Right kidney (tissue), 1 donor: ENCODE measurements at regions not wholly inside any gene's neighbourhood (a gene's known extent, or its start where the extent isn't known, plus 50 kb on each side); places are given as distances from the start of the nearest gene placed in this dataset.

Experiments
- DNase-seq: peaks from one replicate; pipeline ENCODE4 v3.0.0-alpha.2; 2016

DNA sequence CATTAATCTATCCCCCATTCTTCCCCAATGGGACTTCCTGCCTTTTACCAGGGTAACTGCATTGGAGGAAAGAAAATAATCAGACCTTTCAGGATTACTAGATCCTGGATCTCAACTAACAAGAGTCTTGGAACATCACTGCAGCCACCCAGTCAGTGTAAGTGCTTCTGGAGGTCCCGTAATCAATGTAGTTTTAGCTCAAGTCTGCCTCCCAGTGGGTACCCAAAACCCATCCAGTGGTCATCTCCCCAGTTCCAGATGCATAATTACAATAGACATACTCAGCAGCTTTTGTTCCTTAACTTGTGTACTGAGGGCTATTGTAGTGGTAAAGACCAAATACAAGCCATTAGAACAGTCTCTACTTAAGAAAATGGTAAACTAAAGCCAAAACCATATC lies 319.1 kb downstream of the GPATCH2 start:
- DNase-seq: no peak

DNA sequence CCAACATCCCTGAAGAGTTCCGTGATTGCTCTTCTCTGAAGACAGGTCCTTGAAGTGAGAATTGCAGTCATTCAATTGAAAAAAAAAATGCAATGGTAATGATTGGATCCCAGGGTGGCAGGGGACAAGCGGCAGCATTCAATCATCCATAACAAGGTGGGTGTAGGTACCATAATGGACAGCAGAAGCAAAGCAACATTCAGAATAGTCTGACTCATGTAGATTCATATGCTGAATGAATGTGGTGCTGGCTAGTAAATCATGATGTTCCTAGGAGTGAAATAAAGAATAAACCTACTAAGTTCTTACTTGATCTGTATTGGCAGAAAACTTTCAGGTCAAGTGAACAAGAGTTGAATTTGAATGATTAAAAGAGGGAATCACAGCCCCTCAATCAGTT lies 319.6 kb downstream of the GPATCH2 start:
- DNase-seq: no peak

DNA sequence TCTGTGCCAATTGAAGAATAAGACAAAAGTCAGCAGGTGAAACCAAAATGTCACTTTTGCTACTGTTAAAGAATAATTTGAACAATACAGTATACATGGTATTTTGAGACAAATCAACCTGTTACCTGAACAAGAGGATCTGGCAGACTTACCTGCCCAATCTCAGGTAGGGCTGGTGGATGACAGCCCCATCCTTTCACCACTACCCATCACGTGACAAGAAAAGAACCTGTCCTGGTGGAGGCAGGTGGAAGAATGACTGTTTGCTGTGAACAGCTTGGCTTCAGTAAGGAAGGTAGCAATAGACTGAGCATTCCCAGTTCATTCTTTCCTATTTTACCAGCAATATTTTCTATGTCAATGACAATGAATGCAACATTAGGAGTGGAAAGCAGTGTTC lies 349.6 kb downstream of the GPATCH2 start:
- DNase-seq: no peak

DNA sequence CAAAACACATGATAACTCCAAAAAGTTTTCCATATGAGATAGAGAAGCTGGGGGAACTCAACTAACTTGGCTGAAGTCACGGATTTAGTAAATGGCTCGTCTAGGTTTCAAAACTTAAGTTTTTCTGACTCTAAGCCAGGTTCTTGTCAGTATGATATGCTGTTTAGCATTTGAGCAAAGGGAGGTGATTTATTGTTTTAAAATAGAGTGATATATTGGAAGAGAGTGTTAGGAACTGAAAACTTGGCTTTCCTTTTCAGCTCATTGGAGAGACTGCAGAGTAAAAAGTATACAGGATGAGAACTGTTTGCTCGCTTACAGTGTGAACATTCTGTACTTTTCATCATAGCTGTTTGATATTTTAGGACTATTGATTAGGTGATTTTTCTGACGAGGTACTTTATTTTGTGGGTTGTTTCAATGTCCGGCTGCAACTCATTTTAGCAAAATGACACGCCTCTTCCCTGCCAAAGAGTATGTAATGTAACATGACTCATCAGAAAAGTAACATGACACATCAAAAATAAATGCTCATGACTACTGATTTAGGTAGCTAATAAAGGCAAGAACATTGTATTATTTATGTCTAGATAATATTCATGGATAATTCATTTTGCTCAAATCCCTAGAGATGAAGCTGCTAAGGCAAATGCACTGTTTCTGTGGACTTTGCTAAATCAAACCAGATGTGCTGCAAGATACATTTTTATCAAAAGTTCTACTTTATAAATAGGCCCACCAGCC lies 355.1 kb downstream of the GPATCH2 start:
- no peak for DNase-seq

DNA sequence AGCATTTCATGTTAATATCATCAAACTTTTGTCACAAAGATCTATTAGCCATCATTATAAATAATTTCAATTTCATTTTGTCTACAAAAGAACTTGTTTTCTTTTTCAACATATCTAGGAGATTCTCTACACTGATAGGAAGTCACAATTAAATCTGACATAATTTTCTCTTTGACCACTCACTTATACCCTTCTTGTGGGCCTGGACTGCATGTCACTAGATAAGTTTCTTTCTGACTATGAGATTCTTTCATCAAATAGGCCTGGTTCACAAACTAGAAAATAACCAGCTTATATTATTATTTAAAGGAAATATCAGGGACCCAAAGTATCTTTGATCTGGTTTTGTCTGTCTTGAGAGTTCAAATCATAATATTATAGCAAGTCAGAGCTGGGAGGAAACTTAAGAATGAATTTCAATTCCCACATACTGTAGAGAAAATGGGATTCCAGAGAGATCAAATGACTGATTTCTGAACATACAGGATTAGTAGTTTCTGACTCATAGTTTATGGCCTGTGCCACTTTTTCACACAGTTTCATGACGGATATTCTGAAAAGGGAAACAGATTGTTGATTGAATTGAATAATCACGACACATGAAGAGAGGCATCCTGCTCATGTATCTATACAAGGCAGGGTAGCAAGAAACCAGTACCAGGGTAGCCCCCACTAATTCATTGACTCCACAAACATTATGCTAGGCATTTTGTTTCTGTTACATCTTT lies 355.8 kb downstream of the GPATCH2 start:
- no peak for DNase-seq

DNA sequence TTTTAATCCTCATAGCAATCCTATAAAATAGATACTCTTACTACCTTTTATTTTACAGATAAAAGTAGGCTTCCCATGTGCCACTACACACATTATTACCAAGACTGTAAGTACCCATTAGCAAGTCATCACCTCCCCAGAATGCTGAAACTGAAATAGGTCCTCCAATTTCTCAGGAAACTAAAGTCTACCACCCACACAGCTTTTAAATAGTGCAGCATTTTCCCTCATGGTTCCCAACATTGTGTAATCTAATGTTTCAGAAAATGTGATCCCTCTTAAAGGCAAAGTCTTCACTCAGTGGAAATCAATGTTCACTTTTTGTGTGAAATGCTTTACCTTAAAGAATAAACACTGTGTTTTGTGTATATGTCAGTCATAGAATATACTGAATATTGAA lies 356.5 kb downstream of the GPATCH2 start:
- DNase-seq: no peak

DNA sequence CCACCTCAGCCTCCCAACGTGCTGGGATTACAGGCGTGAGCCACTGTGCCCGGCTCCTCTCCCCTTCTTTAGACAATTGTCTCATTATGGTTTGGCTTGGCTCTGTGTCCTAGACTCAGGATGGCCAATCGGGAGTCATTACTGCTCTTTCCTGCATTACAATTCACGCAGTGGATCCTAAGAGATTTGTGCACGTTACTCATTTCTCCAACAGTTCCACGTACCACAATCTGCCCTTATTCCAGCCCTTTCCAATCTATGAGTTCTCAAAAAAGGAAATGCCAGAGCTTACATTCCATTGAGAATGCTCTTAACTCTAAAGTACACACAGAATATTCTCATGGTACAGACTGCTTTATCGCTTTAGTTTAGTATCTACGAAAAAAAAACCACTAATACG lies 357.0 kb downstream of the GPATCH2 start:
- DNase-seq: no peak

DNA sequence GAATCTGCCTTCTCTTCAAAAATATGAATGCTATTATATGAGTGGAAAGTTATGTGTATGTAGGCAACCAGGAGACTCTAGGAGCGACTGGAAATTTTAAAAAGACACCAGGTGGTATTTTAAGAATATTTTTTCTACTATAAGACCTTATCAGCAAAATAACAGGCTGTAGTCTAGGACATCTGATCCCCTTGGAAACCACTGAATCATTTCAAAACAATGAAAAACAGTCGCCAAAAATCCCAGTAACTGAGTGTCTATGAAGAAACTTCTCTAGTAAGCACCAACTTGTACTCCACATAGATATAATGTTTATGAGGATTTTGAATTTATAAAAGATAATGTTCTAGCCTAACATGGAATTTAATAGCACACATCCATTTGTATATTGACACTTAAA lies 358.5 kb downstream of the GPATCH2 start:
- no peak for DNase-seq

DNA sequence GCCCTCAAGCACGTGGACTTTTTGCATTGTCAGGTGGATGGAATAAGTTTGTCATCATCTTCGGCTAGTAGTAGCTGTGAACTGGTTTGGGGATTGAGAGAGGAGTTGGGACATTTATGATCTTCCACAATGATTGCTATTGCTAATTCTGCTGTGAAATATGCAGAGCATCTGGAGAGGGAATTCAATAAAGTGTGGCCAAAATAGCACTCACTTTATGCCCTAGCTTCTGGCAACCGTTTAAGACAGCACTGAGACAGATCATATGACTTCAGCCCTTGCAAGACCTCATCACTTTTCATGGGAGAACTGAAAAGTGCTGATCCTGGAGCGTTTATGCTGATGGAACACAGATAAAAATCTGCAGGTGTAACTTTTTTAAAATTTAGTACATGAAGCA lies 360.8 kb downstream of the GPATCH2 start:
- no peak for DNase-seq

DNA sequence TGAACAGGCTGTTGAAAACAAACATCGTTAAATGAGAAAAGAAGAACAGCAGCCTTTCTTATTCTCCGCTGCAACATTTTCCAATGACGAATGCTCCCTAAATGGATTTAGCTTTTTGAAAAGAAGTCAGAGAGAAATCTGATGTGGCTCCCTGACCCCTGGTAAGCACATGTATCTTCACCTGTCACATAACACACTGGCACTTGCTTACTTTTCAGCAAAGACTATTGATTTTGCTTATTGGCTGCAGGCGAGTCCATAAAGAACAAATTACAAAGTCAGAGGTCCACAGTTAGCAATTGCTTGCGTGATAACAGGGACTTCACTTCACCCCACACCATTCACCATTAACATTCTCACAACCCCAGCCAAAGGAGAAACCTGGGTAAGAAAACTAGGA lies 362.8 kb downstream of the GPATCH2 start:
- DNase-seq: no peak

DNA sequence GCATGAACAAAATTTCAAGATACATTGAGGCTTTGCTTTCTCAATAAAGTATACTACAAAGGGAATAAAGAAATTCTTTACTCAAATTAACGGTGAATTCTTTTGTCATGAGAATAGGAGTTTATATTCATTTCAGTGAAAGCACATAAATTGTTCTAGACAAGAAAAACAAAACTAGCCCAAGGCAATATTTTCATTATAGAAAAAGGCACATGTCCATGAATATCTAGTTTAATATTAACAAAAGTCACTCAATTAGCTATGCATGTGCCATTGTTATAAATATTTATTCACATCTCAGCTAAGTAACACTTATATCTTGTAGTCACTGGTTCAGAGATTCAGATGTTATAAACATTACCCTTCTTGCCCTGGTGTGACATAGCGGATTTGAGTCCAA lies 369.3 kb downstream of the GPATCH2 start:
- DNase-seq: no peak

DNA sequence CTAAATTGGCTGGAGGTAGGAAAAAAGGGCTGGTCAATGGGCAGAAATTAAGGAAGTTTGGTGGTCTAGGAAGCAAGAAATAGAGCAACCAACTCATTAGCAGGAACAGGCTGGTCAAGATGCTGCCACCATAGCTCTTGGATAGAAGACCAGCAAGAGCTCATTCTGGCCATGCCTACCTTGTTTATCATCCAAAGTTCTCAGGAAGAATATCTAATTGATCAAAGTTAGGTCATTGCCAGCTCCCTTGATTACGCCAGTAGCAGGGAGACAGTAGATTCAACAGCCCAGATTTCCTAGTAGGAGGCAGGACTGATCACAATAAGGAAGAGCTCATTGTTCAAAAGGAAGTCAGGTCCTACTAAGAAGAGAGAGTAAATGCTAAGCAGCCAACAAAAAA lies 370.2 kb downstream of the GPATCH2 start:
- no peak for DNase-seq

DNA sequence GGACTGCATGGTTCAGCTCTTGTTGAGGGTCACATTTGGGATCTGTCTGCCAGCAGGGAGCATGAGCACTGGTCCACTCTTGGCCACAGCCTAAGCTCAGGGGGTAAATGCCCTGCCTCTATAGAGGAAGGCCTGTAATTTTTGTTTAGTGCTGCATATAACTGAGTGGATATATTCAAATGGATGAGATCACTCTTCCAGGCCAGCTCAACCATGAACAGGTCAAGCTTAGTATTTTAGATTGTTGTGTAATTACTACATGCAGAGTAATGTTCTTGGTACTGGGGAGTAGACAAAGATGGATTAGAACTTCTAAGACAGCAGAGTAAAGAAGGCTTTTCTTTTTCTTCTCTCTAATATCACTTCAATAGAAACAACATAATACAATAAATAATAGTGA lies 376.9 kb downstream of the GPATCH2 start:
- no peak for DNase-seq

DNA sequence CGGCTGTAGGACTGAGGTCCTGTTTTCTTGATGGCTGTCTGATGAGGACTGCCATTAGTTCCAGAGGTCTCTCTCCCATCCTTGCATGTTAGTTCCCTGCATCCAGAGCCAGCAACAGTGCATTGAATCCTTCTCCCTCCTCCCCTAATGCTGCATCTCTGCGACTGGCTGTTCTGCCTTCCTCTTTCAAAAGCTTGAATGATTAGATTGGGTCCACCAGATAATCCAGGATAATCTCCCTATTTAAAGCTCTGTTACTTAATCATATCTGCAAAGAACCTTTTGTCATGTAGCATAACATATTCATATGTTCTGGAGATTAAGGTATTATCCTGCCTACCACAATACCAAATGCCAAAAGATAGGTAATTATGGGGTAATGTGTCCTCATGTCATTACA lies 377.5 kb downstream of the GPATCH2 start:
- no peak for DNase-seq

DNA sequence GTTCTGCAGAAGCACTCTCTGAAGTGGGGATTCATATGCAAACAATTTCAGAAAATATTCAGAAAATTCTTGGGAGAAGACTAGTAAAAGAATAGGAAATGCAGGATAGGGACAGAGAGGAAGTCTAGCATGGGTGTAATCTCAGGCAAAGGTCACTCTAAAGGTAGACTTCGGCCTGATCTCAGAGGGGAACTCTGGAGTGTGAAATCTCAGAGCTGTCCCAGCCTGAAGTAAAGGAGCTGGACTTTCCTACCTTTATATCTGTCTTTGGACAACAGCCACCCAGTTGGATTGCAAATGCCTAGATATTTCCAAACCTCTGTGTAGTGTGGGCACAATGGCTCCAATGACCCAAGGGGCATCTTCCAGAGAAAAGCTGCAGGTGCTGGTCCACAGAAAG lies 379.8 kb downstream of the GPATCH2 start:
- no peak for DNase-seq

DNA sequence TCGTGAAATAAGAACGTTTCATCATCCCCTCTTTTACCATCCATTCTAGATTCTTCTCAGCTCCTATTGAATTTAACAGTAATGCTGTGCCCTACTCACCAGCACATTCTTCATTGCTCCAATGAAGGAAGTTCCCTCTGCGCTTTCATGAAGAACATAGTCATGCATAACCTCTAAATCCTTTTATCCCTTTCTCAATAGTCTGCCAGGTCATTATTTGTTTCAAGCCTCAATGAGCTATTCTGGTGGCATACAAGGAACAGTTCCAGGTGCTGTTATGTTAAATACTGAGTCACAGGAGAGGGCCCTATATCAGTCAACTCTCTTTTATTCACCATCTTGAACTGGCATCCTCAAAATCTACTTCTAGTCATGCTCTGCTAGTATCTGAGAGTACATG lies 381.0 kb downstream of the GPATCH2 start:
- no peak for DNase-seq

DNA sequence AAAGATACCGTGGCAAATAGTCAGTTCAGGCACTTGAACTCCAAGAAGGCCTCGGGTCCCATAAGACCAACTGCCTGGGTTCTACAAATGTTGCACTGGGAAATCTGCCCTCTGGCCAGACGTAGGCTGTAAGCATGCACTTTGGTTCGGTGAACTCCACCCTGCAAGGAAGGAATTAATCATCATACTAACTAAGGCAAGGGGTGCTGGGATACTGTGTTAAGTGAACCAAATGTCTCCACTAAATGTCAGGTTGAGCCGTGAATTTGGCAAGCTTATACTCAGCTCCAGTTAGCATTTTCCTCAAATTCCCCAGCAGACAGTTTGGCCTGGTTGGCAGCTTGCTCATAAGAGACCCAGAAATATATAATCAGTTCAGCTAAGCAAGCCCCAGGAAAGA lies 385.9 kb downstream of the GPATCH2 start:
- DNase-seq: no peak

DNA sequence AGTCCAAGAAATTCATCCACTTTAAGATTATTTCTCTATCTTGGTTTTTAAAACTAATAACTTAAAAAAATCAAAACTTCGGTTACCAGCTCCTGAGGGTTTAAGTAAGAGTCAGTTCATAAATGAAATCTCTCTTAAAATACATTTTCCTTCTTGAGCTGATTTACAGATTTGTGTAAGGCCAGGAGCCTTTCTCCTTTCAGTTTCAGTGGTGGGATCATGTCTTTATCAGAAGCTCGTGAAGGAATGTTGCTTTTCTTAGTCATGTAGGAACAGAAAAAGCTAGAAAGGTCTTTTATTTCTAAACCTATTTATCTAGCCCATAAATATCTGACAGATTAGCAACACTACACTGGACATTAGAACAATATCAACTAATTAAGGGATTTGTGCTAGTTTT lies 390.2 kb downstream of the GPATCH2 start:
- DNase-seq: no peak

DNA sequence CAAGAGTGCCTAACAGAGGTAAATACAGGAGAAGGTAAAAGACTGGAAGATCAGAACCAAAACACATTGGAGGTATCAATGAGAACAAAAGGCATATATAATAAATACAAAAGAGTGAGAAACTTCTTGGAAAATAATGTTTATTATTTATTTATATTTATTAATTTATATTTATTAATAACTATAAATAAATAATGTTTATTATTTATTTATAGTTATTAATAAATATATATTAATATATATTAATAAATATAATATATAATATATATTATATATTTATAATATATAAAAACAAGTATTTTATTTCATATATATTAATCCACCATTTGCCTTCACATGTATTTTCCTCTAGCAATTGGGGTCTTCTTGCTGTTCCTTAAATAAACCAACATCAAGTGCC lies 391.9 kb downstream of the GPATCH2 start:
- no peak for DNase-seq

DNA sequence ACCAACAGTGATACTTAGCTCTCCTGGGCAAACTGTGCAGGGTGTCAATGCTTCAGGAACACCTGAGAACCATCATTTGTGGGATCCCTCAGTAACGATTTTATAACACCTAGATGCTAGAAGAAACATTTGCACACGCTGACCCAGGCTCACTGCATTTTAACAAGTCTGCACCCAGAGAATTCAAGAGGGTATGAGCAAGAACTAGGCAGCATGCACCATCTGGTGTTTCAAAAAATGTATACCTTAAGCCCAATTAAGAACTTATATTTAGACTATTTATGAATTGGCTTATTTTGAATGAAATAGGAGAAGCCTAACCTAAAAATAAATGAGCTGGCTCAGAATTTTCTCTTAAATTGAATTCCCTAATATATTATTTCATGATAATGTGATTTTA lies 400.5 kb downstream of the GPATCH2 start:
- no peak for DNase-seq

DNA sequence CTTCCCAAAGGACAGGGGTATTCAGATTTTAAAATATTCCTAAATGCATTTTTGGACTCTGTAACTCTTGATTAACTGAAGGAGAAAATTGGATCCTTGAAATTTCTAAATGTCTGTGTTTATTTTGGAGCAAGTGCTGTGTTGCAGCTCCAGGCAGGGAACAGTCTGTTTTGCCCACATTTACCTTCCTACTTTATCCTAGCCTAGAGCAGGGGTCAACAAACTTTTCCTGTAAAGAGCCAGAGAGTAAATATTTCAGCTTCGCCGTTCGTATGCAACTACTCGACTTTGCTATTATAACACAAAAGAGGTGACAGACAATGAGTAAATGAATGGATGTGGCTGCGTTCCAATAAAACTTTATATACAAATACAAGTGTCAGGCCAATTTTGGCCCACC lies 402.2 kb downstream of the GPATCH2 start:
- no peak for DNase-seq

DNA sequence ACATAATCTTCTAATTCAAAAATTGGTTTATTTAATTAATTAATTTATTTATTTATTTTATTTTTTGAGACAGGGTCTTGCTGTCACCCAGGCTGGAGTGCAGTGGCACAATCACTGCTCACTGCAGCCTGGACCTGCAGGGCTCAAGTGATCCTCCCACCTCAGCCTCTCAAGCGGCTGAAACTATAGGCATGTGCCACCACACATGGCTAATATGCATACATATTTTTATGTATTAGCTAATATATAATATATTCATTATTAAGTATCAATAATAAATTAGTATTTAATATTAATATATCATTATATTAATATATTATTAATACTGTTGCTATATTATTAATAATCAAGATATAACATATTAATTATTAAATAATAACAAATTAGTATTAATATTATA lies 406.7 kb downstream of the GPATCH2 start:
- no peak for DNase-seq

DNA sequence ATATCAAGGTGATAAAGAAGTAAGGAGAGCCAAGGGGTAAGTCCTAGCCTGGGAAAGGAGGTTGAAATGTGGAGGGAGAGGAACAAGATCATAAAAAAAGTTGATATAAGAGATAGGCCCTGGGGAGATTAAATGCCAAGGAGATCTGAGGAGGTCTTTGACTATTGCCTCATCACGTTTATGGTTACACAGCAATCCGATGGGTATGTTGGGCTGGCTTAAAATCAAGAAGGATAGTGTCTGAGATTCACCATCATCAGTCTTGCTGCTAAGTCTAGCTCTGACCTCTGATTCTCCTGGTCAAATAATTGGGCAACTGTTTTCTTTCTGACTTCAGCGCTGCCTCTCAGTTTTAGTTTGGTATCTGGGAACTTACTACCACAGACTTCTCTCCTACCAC lies 416.3 kb downstream of the GPATCH2 start:
- no peak for DNase-seq

DNA sequence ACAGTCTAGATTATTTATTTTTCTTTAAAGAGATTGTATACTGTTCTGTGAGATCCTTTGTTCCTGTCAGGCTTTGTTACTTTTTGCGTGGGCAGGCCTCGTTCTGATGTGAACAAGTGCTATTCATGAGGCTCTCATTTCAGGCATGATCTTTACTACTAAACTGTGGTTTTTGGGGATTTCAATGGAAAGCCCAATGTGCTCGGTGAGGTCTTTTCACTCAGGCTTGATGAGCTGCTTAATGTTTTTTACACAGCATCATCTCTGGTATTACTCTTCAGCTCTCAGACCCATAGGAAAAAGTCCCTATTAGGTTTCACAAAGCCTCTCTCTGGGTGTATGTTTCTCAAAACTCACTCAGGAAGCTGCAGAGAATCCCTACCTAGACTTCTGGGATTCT lies 419.4 kb downstream of the GPATCH2 start:
- DNase-seq: no peak
